ENCODE measurements at regions not wholly inside any gene's neighbourhood (a gene's known extent, or its start where the extent isn't known, plus 50 kb on each side); places are given as distances from the start of the nearest gene placed in this dataset.

DNA sequence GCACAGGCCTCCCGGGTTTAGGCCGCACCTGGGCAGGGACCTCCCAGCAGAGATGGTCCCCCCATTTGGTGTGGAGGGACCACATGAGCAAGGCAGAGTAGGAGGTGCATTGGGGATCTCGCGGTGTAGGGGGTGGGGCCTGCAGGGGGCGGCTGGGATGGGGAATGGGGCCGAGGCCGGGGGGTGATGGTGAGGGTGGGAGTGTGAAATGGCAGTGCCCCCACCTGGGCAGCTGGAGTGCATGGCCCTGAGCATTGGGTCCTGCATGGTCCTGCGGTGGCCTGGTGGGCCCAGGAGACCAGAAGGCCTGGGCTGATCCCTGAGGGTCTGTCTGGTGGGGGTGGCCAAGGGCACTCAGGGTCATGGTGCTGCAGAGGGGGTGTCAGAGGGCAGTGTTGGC lies 111.8 kb downstream of the KIF26A start:
- Histone ChIP-seq H3K9me3 (ENCODE audit: control insufficient read depth, insufficient read depth, low read length) (peaks cover 1% of the 10 kb centered on the region; the same call in 1 of the 2 replicates), H3K27ac (ENCODE audit: low read length) (no peak overlapping the region), H3K4me1 (ENCODE audit: control insufficient read depth, insufficient read depth, low read length) (no peaks in the 10 kb centered on the region), H3K4me3 (ENCODE audit: low read length) (no peak overlapping the region), H3K27me3 (ENCODE audit: control insufficient read depth, insufficient read depth, low read length) (no peaks in the 10 kb centered on the region), H3K36me3 (ENCODE audit: control insufficient read depth, insufficient read depth, low read length) (no peaks in the 10 kb centered on the region)
- no CpG with 5 or more reads among the region's 8 CpGs for WGBS (ENCODE audit: insufficient coverage, insufficient read length)
- no peak for DNase-seq (ENCODE audit: low read depth, low spot score)

DNA sequence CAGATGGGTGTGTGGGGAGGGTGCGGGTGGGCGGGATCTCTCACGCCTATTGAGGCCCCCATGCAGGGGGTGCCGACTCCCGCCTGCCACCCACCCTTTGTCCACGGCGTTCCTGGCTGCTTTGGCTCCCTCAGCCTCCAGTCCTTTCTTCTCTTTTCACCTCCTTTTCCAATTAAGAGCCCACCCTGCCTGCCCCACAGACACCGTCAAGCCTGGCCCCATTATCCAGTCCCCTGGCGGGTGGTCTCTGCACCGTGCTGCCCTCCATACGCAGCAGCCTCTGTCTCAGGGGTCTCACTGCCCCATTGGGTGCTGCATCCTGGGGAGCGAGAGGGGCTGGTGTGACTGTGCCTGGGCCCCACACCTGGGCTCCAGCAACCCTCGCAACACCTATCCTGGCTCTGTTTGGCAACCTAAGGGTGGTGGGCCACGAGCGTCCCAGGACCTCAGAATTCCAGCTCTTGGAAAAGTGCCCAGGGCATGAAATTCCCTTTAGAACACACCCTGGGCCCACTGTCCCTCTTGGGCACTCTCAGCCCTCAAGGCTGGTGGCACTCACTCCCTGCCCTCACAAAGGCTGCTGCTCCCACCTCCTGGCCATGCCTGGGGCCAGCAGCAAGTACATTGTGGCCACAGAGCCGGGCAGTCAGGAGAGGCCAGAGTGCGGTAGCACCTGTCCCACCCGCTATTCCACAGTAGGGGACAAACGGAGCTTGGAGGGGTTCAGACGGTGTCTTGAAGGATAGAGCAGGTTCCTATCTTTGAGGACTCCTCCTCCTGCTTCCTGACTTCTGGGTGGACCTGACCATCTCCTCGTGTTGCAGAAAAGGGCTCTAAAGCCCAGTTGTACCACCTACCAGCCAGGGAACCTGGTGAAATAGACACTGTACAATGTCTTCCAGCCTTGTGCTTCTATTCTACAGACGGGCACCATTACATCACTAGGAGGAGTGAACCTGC lies 114.1 kb downstream of the KIF26A start:
- H3K27ac ChIP-seq (ENCODE audit: low read length) = no peak overlapping the region
- WGBS (ENCODE audit: insufficient coverage, insufficient read length) = no CpG with 5 or more reads among the region's 22 CpGs
- H3K27me3 ChIP-seq (ENCODE audit: control insufficient read depth, insufficient read depth, low read length) = no peaks in the 10 kb centered on the region
- H3K9me3 ChIP-seq (ENCODE audit: control insufficient read depth, insufficient read depth, low read length) = no peaks in the 10 kb centered on the region
- no peak for DNase-seq (ENCODE audit: low read depth, low spot score)
- H3K4me3 ChIP-seq (ENCODE audit: low read length) = no peak overlapping the region
- H3K4me1 ChIP-seq (ENCODE audit: control insufficient read depth, insufficient read depth, low read length) = no peaks in the 10 kb centered on the region
- H3K36me3 ChIP-seq (ENCODE audit: control insufficient read depth, insufficient read depth, low read length) = no peaks in the 10 kb centered on the region

DNA sequence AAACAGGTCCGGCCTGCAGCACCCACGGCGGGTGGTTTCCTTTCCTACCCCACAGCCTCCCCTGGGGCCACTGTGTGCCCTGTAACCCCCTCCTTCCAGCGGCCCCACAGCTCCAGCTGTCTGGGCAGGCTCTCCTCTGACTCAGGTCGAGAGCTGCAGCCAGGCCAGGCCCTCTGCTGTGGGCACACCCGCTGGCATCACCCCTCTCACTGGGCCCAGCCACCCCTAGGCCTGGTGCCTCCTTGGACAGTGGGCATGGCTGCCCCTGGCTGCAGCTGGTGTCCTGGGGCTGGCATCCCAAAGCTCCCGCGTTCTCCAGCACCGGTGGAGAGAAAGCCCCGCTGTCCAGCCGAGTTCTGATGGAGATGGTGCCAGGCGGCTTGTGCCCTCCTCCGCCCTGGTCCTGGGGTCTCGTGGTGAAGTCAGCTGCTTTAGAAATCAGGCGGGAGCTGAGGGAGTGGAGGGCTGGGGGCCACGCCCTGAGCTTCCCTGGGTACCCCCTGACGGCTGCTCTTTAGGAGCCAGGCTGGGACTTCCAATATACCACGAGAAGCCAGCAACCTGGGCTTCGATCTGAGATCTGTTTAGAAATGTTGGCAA lies 114.9 kb downstream of the KIF26A start:
- Histone ChIP-seq H3K9me3 (ENCODE audit: control insufficient read depth, insufficient read depth, low read length) (no peaks in the 10 kb centered on the region), H3K27ac (ENCODE audit: low read length) (no peak overlapping the region), H3K4me1 (ENCODE audit: control insufficient read depth, insufficient read depth, low read length) (no peaks in the 10 kb centered on the region), H3K4me3 (ENCODE audit: low read length) (no peak overlapping the region), H3K36me3 (ENCODE audit: control insufficient read depth, insufficient read depth, low read length) (no peaks in the 10 kb centered on the region), H3K27me3 (ENCODE audit: control insufficient read depth, insufficient read depth, low read length) (no peaks in the 10 kb centered on the region)
- WGBS (ENCODE audit: insufficient coverage, insufficient read length) = no CpG with 5 or more reads among the region's 19 CpGs
- no peak for DNase-seq (ENCODE audit: low read depth, low spot score)

DNA sequence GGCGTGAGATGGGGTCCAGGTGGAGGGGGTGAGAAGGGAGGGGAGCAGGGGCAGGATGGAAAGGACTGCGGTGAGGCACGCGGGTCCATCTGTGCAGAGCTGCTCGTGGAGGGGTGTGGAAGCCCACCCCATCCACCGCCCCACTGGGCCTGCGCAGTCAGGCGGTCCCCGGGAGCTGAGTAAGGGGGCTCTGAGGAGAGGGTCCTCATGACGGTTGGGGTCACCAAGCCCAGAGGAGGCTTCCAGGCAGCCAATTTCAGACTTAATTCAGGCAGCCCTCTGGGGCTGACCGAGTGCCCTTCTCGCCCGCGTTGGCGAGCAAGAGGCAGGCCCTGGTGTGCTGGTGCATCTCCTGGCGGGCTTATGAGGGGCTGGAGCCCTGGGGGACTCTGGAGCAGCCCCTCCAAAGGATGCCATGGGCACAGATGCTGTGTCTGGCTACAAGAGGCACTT lies 115.5 kb downstream of the KIF26A start:
- WGBS (ENCODE audit: insufficient coverage, insufficient read length) = no CpG with 5 or more reads among the region's 16 CpGs
- DNase-seq (ENCODE audit: low read depth, low spot score) = no peak
- Histone ChIP-seq H3K9me3 (ENCODE audit: control insufficient read depth, insufficient read depth, low read length) (no peaks in the 10 kb centered on the region), H3K27me3 (ENCODE audit: control insufficient read depth, insufficient read depth, low read length) (no peaks in the 10 kb centered on the region), H3K4me1 (ENCODE audit: control insufficient read depth, insufficient read depth, low read length) (no peaks in the 10 kb centered on the region), H3K27ac (ENCODE audit: low read length) (no peak overlapping the region), H3K36me3 (ENCODE audit: control insufficient read depth, insufficient read depth, low read length) (no peaks in the 10 kb centered on the region), H3K4me3 (ENCODE audit: low read length) (no peak overlapping the region)

DNA sequence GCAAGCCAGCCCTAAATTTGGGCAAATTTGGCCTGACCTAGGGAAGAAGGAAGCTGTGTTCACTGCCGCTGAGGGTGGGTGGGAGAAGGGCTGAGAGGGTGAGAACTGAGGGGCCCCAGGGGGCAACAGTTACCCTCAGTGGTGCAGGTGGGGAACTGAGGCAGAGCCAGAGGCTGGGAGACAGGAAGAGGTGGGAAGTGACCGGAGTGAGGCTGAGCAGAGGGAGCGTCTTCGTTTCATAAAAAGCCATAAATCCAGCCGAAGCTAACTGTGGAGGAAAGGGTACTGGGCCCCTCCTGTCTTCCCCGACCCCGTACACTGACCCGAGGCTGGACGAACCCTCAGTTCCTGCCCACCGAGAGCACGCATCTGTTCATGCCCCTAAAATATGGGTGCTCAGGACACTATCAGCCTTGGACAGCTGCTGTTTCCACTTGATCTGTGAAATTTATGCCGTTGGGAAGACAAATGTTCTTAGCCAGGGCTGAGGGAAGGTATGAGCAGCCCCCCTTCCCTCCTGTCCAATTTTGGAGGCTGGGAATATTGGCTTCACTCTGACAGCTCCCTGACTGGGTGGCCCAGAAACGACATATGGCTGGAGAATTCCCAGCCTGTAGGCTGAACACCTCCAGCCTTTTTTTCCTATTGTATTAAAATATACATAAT lies 116.5 kb downstream of the KIF26A start:
- Histone ChIP-seq H3K4me3 (ENCODE audit: low read length) (no peak overlapping the region), H3K27me3 (ENCODE audit: control insufficient read depth, insufficient read depth, low read length) (no peaks in the 10 kb centered on the region), H3K27ac (ENCODE audit: low read length) (no peak overlapping the region), H3K4me1 (ENCODE audit: control insufficient read depth, insufficient read depth, low read length) (no peaks in the 10 kb centered on the region), H3K36me3 (ENCODE audit: control insufficient read depth, insufficient read depth, low read length) (no peaks in the 10 kb centered on the region), H3K9me3 (ENCODE audit: control insufficient read depth, insufficient read depth, low read length) (no peaks in the 10 kb centered on the region)
- DNase-seq (ENCODE audit: low read depth, low spot score) = no peak
- no CpG with 5 or more reads among the region's 13 CpGs for WGBS (ENCODE audit: insufficient coverage, insufficient read length)

DNA sequence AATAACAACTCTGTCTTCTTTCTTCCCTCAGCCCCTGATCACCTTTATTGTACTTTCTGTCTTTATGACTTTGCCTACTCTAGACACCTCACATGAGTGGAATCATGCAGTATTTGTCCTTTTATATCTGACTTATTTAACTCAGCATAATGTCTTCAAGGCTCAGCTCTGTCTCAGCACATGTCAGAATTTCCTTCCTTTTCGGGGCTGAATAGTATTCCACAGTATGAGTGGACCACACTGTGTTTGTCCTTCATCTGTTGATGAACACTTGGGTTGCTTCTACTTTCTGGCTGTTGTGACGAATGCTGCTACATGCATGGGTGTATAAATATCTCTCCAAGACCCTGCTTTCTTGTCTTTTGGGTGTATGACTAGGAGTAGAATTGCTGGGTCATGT lies 117.6 kb downstream of the KIF26A start:
- no peaks in the 10 kb centered on the region for H3K4me1 ChIP-seq (ENCODE audit: control insufficient read depth, insufficient read depth, low read length)
- no peaks in the 10 kb centered on the region for H3K9me3 ChIP-seq (ENCODE audit: control insufficient read depth, insufficient read depth, low read length)
- H3K27me3 ChIP-seq (ENCODE audit: control insufficient read depth, insufficient read depth, low read length) = no peaks in the 10 kb centered on the region
- H3K27ac ChIP-seq (ENCODE audit: low read length) = no peak overlapping the region
- no peaks in the 10 kb centered on the region for H3K36me3 ChIP-seq (ENCODE audit: control insufficient read depth, insufficient read depth, low read length)
- no peak for DNase-seq (ENCODE audit: low read depth, low spot score)
- no CpG with 5 or more reads among the region's 2 CpGs for WGBS (ENCODE audit: insufficient coverage, insufficient read length)
- H3K4me3 ChIP-seq (ENCODE audit: low read length) = no peak overlapping the region

DNA sequence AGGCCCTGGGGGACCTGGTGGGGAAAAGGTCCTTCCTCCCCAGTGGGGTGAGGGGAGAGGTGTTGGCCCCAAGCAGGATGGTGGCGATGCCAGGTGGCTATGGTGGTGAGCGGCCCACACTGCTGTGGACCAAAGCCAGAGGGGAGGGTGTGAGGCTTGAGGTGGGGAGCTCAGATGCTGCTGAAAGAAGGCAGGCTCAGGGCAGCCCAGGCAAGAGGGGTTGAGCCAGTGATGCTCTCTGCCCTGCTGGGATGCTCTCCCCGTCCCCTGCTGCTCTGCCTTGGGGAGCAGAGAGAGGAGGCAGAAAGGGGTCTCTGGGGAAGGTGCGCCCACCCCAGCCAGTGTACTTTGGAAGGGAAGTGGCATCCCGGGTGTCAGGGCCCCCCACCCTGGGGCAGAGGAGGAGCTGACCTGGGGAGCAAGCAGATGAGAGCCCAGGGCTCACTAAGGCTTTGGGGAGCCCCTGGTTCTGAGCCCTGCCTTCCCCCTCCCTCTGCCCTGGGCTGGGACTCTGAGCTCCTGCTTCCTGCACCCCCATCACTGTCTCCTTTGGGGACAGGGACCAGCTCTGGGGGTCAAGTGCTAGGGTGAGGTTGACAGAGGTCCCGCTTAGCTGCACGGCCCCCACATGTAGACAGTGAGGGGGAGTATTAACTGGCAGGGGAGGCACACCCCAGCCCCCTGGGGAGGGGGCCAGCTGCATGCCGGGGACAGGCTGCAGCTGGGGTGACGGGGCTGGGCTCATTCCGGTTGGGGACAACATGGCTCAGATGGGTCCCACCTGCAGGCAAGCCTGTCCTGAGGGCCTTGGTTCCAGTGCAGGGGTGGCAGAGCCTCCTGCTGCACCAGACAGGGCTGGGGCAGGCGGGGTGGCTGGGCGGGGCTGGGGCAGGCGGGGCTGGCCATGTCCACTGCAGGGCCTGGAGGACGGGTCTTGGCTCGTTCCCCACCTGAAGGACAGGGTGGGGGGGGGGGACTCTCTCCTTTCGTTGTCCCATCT lies 124.4 kb downstream of the KIF26A start:
- H3K9me3 ChIP-seq (ENCODE audit: control insufficient read depth, insufficient read depth, low read length) = no peaks in the 10 kb centered on the region
- WGBS (ENCODE audit: insufficient coverage, insufficient read length) = no CpG with 5 or more reads among the region's 16 CpGs

DNA sequence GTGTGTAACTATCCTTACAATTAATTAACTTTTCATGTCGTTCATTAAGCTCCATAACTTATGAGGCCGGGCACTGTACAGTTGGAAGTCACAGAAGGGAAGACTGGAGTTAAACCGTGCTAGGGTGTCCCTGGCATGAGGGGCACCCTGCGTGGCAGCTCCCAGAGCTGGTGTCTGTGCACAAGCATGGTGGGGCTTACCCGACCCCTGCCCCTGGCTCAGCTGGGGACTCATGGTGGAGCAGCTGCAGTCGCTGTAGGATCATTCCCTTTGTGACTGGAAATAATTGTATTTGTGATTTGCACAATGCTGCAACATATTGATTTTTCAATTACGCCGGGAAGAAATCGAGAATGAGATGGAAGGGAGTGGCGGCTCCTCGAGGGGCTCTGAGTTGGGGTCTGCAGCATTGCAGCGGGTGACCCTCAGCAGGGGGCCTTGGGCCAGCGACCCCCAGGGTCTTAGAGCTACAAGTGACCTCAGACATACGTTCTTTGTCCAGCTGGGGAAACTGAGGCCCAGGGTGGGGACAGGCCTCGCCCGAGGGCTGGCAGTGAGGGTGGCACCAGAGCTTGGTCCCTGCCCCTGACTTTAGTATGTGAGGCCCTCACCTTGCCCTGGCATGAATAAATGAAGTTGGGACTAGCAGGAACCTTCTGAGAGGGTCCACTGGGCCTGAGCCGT lies 125.4 kb downstream of the KIF26A start:
- WGBS (ENCODE audit: insufficient coverage, insufficient read length) = no CpG with 5 or more reads among the region's 17 CpGs
- H3K9me3 ChIP-seq (ENCODE audit: control insufficient read depth, insufficient read depth, low read length) = no peaks in the 10 kb centered on the region
- H3K36me3 ChIP-seq (ENCODE audit: control insufficient read depth, insufficient read depth, low read length) = peaks cover 3% of the 10 kb centered on the region; the same call in 1 of the 2 replicates
- H3K4me1 ChIP-seq (ENCODE audit: control insufficient read depth, insufficient read depth, low read length) = 0 out of 2 replicates have a peak, but pooled peaks cover 1% of the 10 kb centered on the region
- H3K27me3 ChIP-seq (ENCODE audit: control insufficient read depth, insufficient read depth, low read length) = no peaks in the 10 kb centered on the region
- H3K27ac ChIP-seq (ENCODE audit: low read length) = no peak overlapping the region
- H3K4me3 ChIP-seq (ENCODE audit: low read length) = no peak overlapping the region
- no peak for DNase-seq (ENCODE audit: low read depth, low spot score)

More for the DNA sequence above, 124.4 kb downstream of the KIF26A start:
- Histone ChIP-seq H3K27ac (ENCODE audit: low read length) (no peak overlapping the region), H3K4me3 (ENCODE audit: low read length) (no peak overlapping the region), H3K27me3 (ENCODE audit: control insufficient read depth, insufficient read depth, low read length) (no peaks in the 10 kb centered on the region), H3K36me3 (ENCODE audit: control insufficient read depth, insufficient read depth, low read length) (peaks cover 3% of the 10 kb centered on the region; the same call in 1 of the 2 replicates), H3K4me1 (ENCODE audit: control insufficient read depth, insufficient read depth, low read length) (0 out of 2 replicates have a peak, but pooled peaks cover 1% of the 10 kb centered on the region)
- no peak for DNase-seq (ENCODE audit: low read depth, low spot score)

DNA sequence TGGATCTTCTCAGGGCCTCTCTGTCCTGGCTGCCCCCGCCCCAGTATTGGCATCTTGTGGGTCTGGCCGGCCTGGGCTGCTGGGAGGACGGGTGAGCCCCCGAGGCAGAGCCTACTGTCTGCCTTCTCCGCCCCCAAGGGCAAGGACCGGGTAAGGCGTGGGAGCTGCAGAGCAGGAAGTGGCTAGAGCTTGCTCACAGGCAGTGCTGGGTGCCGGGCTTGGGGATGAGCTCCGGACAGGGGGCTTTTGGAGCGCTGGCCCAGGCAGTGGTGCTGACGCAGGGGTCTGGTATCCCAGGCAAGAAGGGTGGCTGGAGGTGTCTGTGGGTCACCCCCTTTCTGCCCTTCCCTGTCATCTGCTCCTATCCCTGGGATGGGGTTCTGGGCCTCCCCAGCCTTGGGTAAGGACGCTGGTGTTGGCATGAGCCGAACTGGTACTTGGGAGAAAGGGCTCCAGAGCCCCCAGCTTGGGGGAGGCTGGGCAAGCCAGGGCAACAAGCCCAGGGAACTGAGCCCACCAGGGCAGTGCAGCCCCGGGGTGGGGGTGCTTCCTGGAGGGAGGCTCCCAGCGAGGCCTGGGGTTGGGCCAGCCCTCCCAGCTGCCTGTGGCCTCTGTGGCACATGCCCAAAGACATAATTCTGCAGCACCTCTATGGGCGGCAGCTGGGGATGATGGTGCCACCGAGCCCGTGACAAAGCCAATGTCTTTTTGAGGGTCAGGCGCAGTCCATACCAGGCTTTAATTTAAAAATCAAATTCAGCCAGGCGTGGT lies 126.3 kb downstream of the KIF26A start:
- DNase-seq (ENCODE audit: low read depth, low spot score) = no peak
- WGBS (ENCODE audit: insufficient coverage, insufficient read length) = no CpG with 5 or more reads among the region's 20 CpGs
- H3K4me1 ChIP-seq (ENCODE audit: control insufficient read depth, insufficient read depth, low read length) = peaks cover 1% of the 10 kb centered on the region; the same call in 1 of the 2 replicates
- no peaks in the 10 kb centered on the region for H3K9me3 ChIP-seq (ENCODE audit: control insufficient read depth, insufficient read depth, low read length)
- no peak overlapping the region for H3K27ac ChIP-seq (ENCODE audit: low read length)
- H3K27me3 ChIP-seq (ENCODE audit: control insufficient read depth, insufficient read depth, low read length) = no peaks in the 10 kb centered on the region
- H3K4me3 ChIP-seq (ENCODE audit: low read length) = no peak overlapping the region
- peaks cover 3% of the 10 kb centered on the region; the same call in 1 of the 2 replicates for H3K36me3 ChIP-seq (ENCODE audit: control insufficient read depth, insufficient read depth, low read length)

Data from iPS DF 6.9 (cell line).